NCI-H748 (cell line): ENCODE measurements at regions not wholly inside any gene's neighbourhood (a gene's known extent, or its start where the extent isn't known, plus 50 kb on each side); places are given as distances from the start of the nearest gene placed in this dataset.
A peak's percentile ranks its signal among the peaks of the same experiment; 100 is the strongest.

Experiments
- DNase-seq: peaks from one replicate; lab custom pipeline; 2025; ENCODE audit not compliant: unreplicated experiment; lab: John Stamatoyannopoulos, UW

DNA sequence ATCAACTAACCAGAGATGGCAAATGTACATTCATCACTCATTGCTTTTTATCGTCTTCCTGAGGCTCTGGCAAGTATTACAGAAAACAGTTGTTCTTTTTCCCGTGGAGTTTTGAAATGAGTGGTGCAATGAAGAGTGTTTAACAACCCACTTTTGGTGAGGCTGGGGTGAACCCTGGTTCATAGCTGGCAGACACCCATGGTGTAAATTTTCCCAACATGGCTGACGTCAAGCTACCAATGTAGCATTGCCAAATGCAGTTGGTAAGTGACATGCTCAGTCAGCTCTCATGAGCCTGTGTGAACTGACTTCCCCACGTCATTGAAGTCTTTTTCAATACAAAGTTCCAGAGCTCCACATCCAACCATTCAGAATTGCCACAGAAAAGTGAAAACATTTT lies 386.2 kb downstream of the TMEM114 start:
- no peak for DNase-seq

GRCh38 chr16:8203101-8203500 lies 387.2 kb downstream of the TMEM114 start:
- DNase-seq = no peak

DNA sequence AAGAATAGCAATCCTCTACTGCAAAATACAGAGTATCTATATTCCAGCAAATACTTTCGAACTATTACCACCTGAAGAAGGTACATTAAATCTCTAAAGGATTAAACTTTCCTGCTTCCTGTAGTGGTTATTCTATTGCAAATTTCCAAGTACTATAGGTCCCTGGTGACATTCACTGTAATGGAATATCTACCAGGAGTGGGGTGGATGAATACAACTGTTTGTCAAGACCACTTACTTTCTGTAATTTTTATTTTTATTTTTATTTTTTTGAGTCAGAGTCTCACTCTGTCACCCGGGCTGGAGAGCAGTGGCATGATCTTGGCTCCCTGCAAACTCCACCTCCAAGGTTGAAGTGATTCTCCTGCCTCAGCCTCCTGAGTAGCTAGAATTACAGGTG lies 389.5 kb downstream of the TMEM114 start:
- no peak for DNase-seq

DNA sequence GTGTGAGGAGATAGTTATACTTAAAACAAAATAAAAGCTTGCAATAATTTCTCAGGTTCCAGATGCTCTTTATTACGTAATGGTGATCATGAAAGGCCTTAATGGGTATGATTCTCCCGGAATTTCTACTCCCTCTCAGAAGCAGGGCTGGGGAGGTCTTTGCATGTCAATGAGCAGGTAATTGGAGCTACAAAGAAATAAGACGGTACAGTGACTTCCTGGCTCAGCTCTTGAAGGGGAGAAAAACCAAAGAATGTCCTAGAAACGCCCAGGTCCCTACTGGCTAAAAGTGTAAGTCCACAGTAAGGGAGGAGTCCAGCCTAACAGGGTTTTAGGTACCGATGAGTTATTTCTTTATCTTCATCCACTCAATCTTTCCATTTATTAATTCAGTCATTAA lies 390.9 kb downstream of the TMEM114 start:
- DNase-seq = no peak

DNA sequence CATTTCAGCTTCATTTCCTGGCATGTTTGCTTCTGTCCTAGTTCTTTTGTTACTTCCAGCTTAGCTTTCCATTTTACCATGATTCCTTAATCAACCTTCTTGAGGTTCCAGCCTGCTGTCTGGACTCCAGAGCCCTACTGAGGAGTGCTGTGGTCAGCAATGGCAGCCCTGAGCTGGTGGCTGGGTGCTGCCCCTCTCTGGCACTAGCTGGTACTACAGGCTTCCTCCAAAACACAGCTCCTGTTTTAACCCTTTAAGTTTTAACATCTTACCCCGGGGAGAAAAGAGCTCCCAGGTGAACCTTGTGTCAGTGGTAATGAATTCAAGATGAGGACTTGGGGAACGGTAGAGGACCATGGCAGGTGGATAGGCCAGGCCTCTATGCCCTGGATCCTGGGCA lies 395.5 kb downstream of the TMEM114 start:
- DNase-seq = peak; percentile 33

DNA sequence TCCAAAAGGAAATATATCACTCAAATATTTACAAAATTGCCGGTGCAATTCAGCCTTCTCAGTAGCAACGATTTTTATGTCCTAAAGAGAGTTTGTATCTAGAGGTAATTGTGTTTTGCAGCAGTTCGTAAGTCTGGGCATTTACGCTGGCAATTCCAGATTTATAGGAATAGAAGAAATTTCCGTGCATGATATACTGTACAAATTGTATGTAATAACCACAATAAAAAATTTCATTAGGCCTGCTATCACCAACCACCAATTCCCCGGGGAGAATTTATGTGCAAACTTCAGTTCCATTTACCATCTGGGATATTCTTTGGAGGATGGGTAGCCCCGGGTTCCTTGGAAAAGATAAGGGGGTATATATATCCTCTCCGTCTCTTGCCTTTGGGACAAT lies 401.5 kb downstream of the TMEM114 start:
- no peak for DNase-seq

GRCh38 chr16:8187782-8188372 lies 402.4 kb downstream of the TMEM114 start:
- DNase-seq = no peak

DNA sequence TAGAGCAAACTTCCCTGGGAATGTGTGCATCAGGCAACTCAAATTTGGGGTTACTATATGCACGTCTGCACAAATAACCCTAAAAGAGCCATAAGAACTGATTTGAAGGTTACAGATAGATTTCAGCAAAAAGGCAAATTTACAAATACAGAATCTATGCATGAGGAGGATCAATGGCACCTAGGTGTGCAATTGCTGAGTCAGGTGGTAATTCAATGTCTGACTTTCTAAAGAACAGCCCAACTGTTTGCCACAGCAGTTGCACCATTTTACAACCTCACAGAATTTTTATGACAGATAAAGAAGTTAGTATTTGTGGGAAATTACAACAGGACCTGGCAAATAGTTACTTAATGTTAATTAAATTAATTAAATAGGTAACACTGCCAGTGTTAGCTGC lies 405.5 kb downstream of the TMEM114 start:
- no peak for DNase-seq

- DNase-seq = no peak
These were observed 406.9 kb downstream of the TMEM114 start for GRCh38 chr16:8183176-8184099.

DNA sequence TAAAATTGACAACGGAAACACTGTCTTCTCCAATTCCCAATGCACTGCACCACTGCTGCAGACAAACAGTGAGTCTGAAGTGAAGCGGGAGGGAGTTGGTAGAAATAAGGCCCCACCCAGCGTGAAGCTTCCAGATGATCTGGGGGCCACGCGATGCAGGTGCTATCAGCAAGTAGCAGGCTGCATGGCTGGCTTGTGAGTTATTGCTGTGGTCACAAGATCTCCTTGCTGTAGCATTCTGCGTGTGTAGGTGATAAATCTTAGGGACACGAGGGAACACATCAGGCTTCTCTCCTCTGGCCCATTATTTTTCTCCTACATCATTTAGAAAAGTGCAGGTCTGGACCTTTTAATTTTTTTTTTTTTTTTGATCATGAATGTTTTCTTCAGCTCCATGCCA lies 407.6 kb downstream of the TMEM114 start:
- DNase-seq = no peak

DNA sequence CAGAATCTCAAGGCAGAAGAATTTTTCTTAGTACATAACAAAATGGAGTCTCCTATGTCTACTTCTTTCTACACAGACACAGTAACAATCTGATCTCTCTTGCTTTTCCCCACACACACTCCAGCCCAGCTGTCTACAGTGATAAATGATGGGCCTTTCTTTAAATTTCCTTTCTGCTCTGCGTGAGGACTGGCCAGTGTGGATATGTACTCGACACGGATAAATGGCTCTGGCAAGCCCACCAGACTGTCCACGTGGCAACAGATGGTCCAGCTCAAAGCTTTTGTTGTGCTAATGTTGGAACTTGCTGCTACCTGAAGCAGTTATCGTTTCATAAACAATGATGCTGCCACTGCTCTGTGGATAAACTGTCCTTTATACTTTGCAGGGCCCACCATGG lies 410.7 kb downstream of the TMEM114 start:
- DNase-seq = peak; percentile 52

DNA sequence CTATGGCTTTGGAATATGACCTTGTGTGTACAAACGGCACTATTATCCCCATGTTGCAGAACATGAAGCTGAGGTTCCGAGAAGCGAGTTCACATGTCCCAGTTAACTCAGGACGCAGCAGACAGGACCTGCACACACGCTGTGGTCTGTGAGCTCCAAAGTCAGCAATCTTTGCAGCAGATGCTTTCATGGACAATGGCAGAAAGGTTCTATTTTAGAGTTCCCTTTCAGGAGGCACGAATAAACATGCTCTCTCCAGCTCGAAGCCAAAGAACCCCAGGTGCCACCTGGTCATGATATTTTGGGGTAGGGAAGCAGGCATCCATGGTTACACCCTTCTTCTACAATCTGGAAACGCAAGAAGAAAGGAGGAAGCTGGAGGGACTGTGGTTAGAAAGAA lies 412.0 kb downstream of the TMEM114 start:
- no peak for DNase-seq

DNA sequence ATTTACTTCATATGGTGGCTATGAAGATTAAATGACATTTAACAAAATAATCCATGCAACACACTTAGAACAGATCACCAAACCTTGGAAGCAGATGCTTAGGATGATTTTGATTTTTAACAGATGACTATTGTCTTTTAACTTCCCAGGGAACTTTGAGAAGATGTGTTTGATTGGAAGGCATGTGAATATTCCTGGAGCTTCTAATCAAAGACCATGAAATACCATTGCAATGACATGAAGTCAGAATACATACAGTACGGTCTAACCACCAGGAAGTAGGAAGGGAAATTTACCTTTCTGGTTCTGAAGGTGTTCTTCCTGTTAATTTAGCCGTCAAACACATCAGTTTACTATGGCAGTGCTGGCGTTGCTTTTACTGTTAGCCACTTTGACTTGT lies 414.9 kb downstream of the TMEM114 start:
- no peak for DNase-seq

DNA sequence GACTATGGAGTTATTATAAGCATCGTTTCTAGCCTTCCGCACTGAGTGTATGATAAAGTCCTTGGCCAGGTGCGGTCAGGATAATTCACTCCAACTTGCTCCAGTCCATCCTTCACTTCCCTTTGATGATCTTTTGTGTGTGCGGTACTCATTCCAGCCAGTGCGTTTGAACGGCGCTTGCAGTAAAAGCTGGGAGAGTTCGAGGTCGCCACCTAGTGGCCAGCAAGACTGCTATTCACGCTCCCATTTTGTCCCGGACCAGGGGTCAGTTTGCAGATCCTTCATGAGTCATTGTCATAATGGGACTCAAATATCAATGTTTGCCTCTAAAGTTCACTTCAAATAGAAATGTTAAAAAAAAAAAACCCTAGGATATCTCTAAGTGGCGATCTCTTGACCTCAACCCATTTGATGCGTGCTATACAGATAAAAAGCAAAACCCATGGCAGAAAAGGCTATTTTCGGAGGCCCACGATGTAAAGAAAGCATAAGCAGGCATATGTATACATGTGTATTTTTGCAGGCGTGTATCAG lies 417.1 kb downstream of the TMEM114 start:
- peak; percentile 89 for DNase-seq

DNA sequence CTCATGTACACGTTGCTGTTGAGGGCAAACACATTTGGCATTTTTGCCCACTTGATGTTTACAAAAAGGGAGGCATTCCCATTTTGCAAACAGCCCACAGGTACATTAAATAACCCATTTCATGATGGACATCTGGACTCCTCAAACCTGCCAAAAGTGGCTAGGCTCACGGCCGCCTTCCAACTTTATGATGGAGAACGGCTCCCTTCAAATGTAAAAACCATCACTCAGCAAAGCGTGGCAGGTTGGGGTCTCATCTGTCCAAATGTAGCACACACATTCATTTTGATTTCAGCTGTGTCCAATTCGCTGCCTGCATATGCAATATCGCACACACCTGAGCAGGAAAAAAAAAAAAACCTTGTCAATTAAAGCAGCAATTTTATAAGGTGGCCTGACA lies 417.8 kb downstream of the TMEM114 start:
- DNase-seq = peak; percentile 68

GRCh38 chr16:8168016-8168415 lies 422.3 kb downstream of the TMEM114 start:
- DNase-seq = no peak

DNA sequence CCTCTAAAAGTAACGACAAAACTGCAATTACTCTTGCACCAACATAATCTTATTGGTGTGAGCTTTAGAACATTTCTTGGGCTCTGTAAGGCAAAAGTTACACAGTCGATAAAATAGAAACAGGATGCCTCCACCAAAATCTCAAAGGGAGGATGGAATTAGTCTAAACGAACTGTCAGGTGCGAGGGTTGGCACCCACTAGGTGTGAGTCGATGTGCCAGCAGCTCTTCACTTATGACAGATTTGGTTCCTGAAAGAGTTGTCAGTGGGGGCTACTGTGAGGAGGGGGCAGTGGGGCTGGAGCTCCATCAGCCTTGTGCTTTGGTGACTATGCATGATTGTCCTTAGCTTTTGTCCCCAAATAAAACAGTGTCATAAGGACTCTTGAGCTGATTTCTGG lies 422.9 kb downstream of the TMEM114 start:
- no peak for DNase-seq

GRCh38 chr16:8158051-8158450 lies 432.3 kb downstream of the TMEM114 start:
- DNase-seq = no peak

DNA sequence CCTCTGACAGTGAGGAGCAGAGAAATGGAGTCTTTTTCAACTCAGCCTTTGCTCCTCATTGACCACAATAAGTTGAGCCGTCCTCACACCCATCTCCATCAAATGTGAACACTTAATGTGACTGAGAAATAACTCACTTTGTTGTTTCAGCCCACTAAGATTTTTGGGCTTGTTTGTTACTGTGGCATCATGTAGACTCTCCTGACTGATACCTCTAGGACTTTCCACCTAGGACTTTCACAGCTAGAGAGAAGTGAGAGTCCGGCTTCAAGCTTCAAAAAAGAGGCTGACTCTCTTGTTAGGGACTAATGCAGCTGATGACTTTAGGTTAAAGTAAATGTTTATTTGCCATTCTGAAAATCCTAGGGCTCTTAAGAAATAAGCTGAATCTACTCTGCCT lies 435.0 kb downstream of the TMEM114 start:
- no peak for DNase-seq

GRCh38 chr16:8146256-8147012 lies 443.9 kb downstream of the TMEM114 start:
- no peak for DNase-seq

- DNase-seq = no peak
These were observed 451.6 kb downstream of the TMEM114 start for GRCh38 chr16:8138666-8139065.

DNA sequence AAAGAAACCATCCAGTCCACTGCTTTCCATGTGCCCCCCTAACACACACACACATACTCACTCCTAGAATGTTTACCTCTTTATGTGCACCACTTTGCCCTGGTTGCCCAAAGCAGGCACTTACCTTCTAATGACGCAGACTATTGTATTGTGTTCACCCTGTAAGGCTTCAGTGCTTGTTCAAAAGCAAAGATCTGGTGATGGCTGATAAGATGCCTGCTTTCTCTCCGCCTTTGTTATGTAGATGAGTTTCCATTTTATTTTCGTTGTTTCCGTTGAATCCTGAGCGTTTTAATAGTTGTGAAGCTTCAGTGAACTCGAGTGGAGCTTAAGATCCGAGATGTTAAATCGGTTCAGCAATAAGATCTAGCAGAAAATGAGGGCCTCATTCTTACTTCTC lies 452.7 kb downstream of the TMEM114 start:
- DNase-seq = peak; percentile 1
